ENCODE measurements at regions not wholly inside any gene's neighbourhood (a gene's known extent, or its start where the extent isn't known, plus 50 kb on each side); places are given as distances from the start of the nearest gene placed in this dataset.
A peak's percentile ranks its signal among the peaks of the same experiment; 100 is the strongest.
"Not testable (repeated sequence)": the region's sequence is repeated elsewhere in the genome, so short reads cannot be mapped to it uniquely, and the experiment has no call there.

DNA sequence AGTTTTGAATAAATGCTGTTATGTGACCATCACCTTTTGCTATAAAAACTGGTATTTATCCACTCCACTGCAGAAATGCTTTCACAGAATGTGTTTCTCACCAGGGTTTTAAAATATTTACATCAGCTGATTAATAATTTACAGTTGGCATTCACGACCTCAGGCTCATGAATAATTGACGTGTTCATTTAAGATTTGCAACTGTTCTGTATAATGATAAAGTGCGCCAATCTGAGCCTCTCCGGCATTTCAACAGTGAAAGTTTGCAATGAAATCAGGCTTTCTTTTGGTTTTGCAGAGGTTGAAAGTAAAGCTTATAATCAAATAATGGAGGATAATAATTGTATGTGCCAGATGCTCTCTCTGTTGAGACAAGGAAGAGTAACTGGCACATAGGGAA, 434.9 kb downstream of the ICE1 start:
- intact Hi-C loops (cut with micrococcal nuclease): no loop called here
- TF ChIP-seq EZH2phosphoT487 (IDR thresholded peaks at IDR 0.05; ENCODE audit: borderline replicate concordance, low read length) (no peak), EZH2 (IDR thresholded peaks at IDR 0.05; ENCODE audit: low read length, unreplicated experiment) (peak; percentile 6)
- H3K27me3 ChIP-seq (ENCODE audit: low read length): peaks cover 96% of the 10 kb centered on the region

GRCh38 chr5:5854087-5854486, 431.6 kb downstream of the ICE1 start:
- intact Hi-C loops (cut with micrococcal nuclease): no loop called here
- no peak overlapping the region for H3K4me3 ChIP-seq (ENCODE audit: low read length)
- H3K27ac ChIP-seq (ENCODE audit: low read length): no peak overlapping the region
- H3K4me1 ChIP-seq (ENCODE audit: insufficient read depth, low read length): no peaks in the 10 kb centered on the region
- BruUV-seq (replicated peaks): no TSS peak
- H3K27me3 ChIP-seq (ENCODE audit: low read length): peaks cover 97% of the 10 kb centered on the region
- H3K79me2 ChIP-seq (ENCODE audit: low read length): no peaks in the 10 kb centered on the region
- no peak overlapping the region for H2AFZ ChIP-seq (ENCODE audit: low read length)
- H3F3A ChIP-seq (ENCODE audit: low read length, unreplicated experiment): no peaks in the 10 kb centered on the region
- H3K4me2 ChIP-seq (ENCODE audit: low read length): no peak overlapping the region
- CTCF ChIA-PET: no interaction called here
- DNase-seq (no peak), ATAC-seq (no peak)
- no peaks in the 10 kb centered on the region for H3K36me3 ChIP-seq (ENCODE audit: low read depth, low read length)
- POLR2A ChIA-PET (ENCODE audit: unreplicated experiment): no interaction called here
- TF ChIP-seq EZH2 (IDR thresholded peaks at IDR 0.05; ENCODE audit: low read length, unreplicated experiment) (no peak), EZH2phosphoT487 (IDR thresholded peaks at IDR 0.05; ENCODE audit: borderline replicate concordance, low read length) (no peak)
- TF ChIP-seq, protein P1, sequence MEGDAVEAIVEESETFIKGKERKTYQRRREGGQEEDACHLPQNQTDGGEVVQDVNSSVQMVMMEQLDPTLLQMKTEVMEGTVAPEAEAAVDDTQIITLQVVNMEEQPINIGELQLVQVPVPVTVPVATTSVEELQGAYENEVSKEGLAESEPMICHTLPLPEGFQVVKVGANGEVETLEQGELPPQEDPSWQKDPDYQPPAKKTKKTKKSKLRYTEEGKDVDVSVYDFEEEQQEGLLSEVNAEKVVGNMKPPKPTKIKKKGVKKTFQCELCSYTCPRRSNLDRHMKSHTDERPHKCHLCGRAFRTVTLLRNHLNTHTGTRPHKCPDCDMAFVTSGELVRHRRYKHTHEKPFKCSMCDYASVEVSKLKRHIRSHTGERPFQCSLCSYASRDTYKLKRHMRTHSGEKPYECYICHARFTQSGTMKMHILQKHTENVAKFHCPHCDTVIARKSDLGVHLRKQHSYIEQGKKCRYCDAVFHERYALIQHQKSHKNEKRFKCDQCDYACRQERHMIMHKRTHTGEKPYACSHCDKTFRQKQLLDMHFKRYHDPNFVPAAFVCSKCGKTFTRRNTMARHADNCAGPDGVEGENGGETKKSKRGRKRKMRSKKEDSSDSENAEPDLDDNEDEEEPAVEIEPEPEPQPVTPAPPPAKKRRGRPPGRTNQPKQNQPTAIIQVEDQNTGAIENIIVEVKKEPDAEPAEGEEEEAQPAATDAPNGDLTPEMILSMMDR (conservative IDR thresholded peaks at IDR 0.05; ENCODE audit: low read depth, low read length): no peak
- H3K9me2 ChIP-seq (replicated peaks; ENCODE audit: low read length): no peaks in the 10 kb centered on the region
- no peaks in the 10 kb centered on the region for H4K20me1 ChIP-seq (ENCODE audit: low read length)
- no peak overlapping the region for H3K9ac ChIP-seq (ENCODE audit: low read length)
- H3K9me3 ChIP-seq (ENCODE audit: low read length): no peaks in the 10 kb centered on the region

More for the DNA sequence above, 434.9 kb downstream of the ICE1 start:
- Histone ChIP-seq H3K9me2 (replicated peaks; ENCODE audit: low read length) (no peaks in the 10 kb centered on the region), H3K4me2 (ENCODE audit: low read length) (no peak overlapping the region), H3K27ac (ENCODE audit: low read length) (no peak overlapping the region), H2AFZ (ENCODE audit: low read length) (no peak overlapping the region), H4K20me1 (ENCODE audit: low read length) (no peaks in the 10 kb centered on the region), H3K9ac (ENCODE audit: low read length) (no peak overlapping the region), H3K79me2 (ENCODE audit: low read length) (no peaks in the 10 kb centered on the region), H3K9me3 (ENCODE audit: low read length) (no peaks in the 10 kb centered on the region), H3F3A (ENCODE audit: low read length, unreplicated experiment) (no peaks in the 10 kb centered on the region), H3K4me3 (ENCODE audit: low read length) (no peak overlapping the region), H3K4me1 (ENCODE audit: insufficient read depth, low read length) (no peaks in the 10 kb centered on the region), H3K36me3 (ENCODE audit: low read depth, low read length) (no peaks in the 10 kb centered on the region)
- ATAC-seq (no peak), DNase-seq (no peak)
- BruUV-seq (replicated peaks): no TSS peak
- ChIA-PET POLR2A (ENCODE audit: unreplicated experiment) (no interaction called here), CTCF (no interaction called here)

GRCh38 chr5:5838493-5838892, 416.0 kb downstream of the ICE1 start:
- Histone ChIP-seq H3K36me3 (ENCODE audit: low read depth, low read length) (no peaks in the 10 kb centered on the region), H3K9me2 (replicated peaks; ENCODE audit: low read length) (no peaks in the 10 kb centered on the region), H2AFZ (ENCODE audit: low read length) (no peak overlapping the region), H3K79me2 (ENCODE audit: low read length) (no peaks in the 10 kb centered on the region), H3K4me3 (ENCODE audit: low read length) (no peak overlapping the region), H3F3A (ENCODE audit: low read length, unreplicated experiment) (no peaks in the 10 kb centered on the region), H3K27ac (ENCODE audit: low read length) (no peak overlapping the region), H3K4me2 (ENCODE audit: low read length) (no peak overlapping the region), H3K9me3 (ENCODE audit: low read length) (no peaks in the 10 kb centered on the region), H3K9ac (ENCODE audit: low read length) (no peak overlapping the region), H3K27me3 (ENCODE audit: low read length) (peaks cover 78% of the 10 kb centered on the region), H3K4me1 (ENCODE audit: insufficient read depth, low read length) (no peaks in the 10 kb centered on the region), H4K20me1 (ENCODE audit: low read length) (no peaks in the 10 kb centered on the region)
- DNase-seq (no peak), ATAC-seq (no peak)
- intact Hi-C loops (cut with micrococcal nuclease): no loop called here
- TF ChIP-seq EZH2 (IDR thresholded peaks at IDR 0.05; ENCODE audit: low read length, unreplicated experiment) (no peak), EZH2phosphoT487 (IDR thresholded peaks at IDR 0.05; ENCODE audit: borderline replicate concordance, low read length) (no peak)
- TF ChIP-seq, protein P1 (conservative IDR thresholded peaks at IDR 0.05; ENCODE audit: low read depth, low read length): no peak
- BruUV-seq (replicated peaks): no TSS peak
- ChIA-PET POLR2A (ENCODE audit: unreplicated experiment) (no interaction called here), CTCF (no interaction called here)

DNA sequence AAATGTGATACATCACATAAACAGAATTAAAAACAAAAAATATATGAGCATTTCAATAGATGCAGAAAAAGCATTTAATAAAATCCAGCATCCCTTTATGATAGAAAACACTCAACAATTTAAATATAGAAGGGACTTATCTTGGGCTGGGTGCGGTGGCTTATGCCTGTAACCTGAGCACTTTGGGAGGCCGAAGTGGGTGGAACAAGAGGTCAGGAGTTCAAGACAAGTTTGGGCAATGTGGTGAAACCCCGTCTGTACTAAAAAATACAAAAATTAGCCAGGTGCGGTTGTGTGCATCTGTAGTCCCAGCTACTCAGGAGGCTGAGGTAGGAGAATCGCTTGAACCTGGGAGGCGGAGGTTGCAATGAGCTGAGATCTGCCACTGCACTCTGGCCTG, 409.1 kb downstream of the ICE1 start:
- H3K27ac ChIP-seq (ENCODE audit: low read length); POLR2A ChIA-PET (ENCODE audit: unreplicated experiment); H3K4me1 ChIP-seq (ENCODE audit: insufficient read depth, low read length); ATAC-seq; H3K4me3 ChIP-seq (ENCODE audit: low read length); CTCF ChIA-PET; H3K79me2 ChIP-seq (ENCODE audit: low read length); H3K9me2 ChIP-seq (replicated peaks; ENCODE audit: low read length); H3K9me3 ChIP-seq (ENCODE audit: low read length); H3K9ac ChIP-seq (ENCODE audit: low read length); H3F3A ChIP-seq (ENCODE audit: low read length, unreplicated experiment); H4K20me1 ChIP-seq (ENCODE audit: low read length); intact Hi-C loops (cut with micrococcal nuclease); H3K4me2 ChIP-seq (ENCODE audit: low read length); BruUV-seq (replicated peaks); H3K36me3 ChIP-seq (ENCODE audit: low read depth, low read length); DNase-seq; H2AFZ ChIP-seq (ENCODE audit: low read length): not testable (repeated sequence)
- H3K27me3 ChIP-seq (ENCODE audit: low read length): peaks cover 87% of the 10 kb centered on the region

Data from PC-3 (cell line).